ENCODE measurements at regions not wholly inside any gene's neighbourhood (a gene's known extent, or its start where the extent isn't known, plus 50 kb on each side); places are given as distances from the start of the nearest gene placed in this dataset.

DNA sequence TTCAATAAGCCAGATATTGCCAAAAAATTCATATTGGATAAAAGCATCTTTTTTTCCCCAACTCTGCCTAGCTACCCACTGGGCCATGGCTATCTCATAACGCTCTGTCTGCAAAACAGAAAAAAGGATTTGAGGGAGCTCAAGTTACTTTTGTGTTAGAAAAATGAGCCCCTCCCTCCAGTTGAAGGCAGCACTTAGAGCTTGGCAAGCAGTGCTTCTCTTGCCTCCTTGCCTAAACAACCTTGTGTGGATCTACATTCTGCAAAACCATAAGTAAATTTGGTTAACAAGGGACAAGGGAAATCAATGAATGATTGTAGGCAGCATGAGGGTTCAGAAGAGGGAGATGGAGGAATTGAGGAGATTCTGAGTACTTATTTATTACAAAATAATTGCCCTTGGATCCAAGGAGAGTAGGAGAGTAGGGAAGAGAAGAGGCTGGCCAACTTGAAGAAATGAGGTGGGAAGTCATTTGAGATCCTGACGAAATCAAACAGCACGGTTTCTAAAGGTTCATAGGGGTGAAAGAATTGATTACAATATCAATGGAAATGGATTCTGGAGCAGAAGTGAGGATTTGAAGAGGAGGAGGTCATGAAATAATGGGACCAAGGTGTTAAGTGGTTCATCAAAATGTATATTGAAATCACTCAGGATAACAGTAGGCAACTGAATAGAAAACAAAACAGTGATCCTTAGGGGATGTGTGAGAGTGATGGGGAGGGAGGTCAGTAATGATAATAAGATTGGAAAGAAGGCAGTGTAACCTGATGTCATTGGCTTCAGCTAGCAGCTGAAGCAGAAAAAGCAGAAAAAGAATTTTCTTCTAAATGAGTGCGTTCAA, 434.8 kb upstream of the IGFBP7 start:
- no peak for TF ChIP-seq SIN3A (IDR thresholded peaks at IDR 0.05; ENCODE audit: borderline replicate concordance, low read depth, low read length)
- no peak for TF ChIP-seq GABPA (IDR thresholded peaks at IDR 0.05; ENCODE audit: low read depth)
- TF ChIP-seq, protein P1, sequence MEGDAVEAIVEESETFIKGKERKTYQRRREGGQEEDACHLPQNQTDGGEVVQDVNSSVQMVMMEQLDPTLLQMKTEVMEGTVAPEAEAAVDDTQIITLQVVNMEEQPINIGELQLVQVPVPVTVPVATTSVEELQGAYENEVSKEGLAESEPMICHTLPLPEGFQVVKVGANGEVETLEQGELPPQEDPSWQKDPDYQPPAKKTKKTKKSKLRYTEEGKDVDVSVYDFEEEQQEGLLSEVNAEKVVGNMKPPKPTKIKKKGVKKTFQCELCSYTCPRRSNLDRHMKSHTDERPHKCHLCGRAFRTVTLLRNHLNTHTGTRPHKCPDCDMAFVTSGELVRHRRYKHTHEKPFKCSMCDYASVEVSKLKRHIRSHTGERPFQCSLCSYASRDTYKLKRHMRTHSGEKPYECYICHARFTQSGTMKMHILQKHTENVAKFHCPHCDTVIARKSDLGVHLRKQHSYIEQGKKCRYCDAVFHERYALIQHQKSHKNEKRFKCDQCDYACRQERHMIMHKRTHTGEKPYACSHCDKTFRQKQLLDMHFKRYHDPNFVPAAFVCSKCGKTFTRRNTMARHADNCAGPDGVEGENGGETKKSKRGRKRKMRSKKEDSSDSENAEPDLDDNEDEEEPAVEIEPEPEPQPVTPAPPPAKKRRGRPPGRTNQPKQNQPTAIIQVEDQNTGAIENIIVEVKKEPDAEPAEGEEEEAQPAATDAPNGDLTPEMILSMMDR (IDR thresholded peaks at IDR 0.05), result no peak
- TF ChIP-seq EP300 (IDR thresholded peaks at IDR 0.05; ENCODE audit: borderline replicate concordance in 1 of 2, low read depth in 1 of 2, low read length in 1 of 2), result no peak

Data from SK-N-SH (cell line).